PC-9 (cell line): ENCODE measurements at regions not wholly inside any gene's neighbourhood (a gene's known extent, or its start where the extent isn't known, plus 50 kb on each side); places are given as distances from the start of the nearest gene placed in this dataset.

Source experiments
- EZH2 ChIP-seq: fragments of 200-600 bp; sonication (generic); IDR thresholded peaks from 2 replicates; pipeline ENCODE4 v1.8.0; 2017; ENCODE audit warnings: antibody characterized with exemption, low read depth
- TF ChIP-seq, protein P1 (sequence below): fragments of 200-600 bp; sonication (generic); conservative IDR thresholded peaks from 2 replicates; pipeline ENCODE4 v1.6.1; 2017; ENCODE audit warnings: mixed run types, antibody characterized with exemption, mild to moderate bottlenecking, moderate library complexity

DNA sequence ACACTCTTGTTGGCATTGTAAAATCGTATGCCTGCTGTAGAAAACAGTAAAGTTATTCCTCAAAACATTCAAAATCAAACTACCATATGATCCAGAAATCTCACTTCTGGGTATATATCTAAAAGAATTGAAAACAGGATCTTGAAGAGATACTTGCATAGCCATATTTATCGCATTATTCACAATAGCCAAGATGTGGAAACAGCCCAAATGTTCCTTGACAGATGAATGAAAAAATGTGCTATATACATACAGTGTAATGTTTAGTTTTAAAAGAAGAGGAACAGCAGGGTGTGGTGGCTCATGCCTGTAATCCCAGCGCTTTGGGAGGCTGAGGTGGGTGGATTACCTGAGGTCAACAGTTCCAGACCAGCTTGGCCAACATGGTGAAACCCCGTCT, 234.1 kb upstream of the DAB2 start:
- TF ChIP-seq, protein P1, sequence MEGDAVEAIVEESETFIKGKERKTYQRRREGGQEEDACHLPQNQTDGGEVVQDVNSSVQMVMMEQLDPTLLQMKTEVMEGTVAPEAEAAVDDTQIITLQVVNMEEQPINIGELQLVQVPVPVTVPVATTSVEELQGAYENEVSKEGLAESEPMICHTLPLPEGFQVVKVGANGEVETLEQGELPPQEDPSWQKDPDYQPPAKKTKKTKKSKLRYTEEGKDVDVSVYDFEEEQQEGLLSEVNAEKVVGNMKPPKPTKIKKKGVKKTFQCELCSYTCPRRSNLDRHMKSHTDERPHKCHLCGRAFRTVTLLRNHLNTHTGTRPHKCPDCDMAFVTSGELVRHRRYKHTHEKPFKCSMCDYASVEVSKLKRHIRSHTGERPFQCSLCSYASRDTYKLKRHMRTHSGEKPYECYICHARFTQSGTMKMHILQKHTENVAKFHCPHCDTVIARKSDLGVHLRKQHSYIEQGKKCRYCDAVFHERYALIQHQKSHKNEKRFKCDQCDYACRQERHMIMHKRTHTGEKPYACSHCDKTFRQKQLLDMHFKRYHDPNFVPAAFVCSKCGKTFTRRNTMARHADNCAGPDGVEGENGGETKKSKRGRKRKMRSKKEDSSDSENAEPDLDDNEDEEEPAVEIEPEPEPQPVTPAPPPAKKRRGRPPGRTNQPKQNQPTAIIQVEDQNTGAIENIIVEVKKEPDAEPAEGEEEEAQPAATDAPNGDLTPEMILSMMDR, result no peak
- TF ChIP-seq EZH2, result no peak
